GM23338 (cell line): ENCODE measurements at regions not wholly inside any gene's neighbourhood (a gene's known extent, or its start where the extent isn't known, plus 50 kb on each side); places are given as distances from the start of the nearest gene placed in this dataset.

Experiments used
- ATAC-seq: fragments of 200-7000 bp; cut with Tn5 transposase; 3 replicates; pipeline ENCODE4 v1.9.1; 2020
- DNase-seq: peaks from one replicate; pipeline ENCODE4 v3.0.0-alpha.2; 2015; ENCODE audit warnings: low spot score
- H2AFZ ChIP-seq: fragments of 200-600 bp; sonication (generic); 2 replicates; pipeline ENCODE4 v1.8.0; 2016; ENCODE audit warnings: antibody characterized with exemption, mild to moderate bottlenecking, moderate library complexity
- H3F3A ChIP-seq: fragments of 200-600 bp; sonication (generic); replicated peaks from 2 replicates; pipeline ENCODE4 v1.8.0; 2017; ENCODE audit warnings: antibody characterized with exemption, mixed run types, low read depth
- H3K27ac ChIP-seq: fragments of 200-600 bp; sonication (generic); 2 replicates; pipeline ENCODE4 v1.6.1; 2016; ENCODE audit warnings: low read depth
- H3K27me3 ChIP-seq: fragments of 200-600 bp; sonication (generic); 2 replicates; pipeline ENCODE4 v1.8.0; 2016; ENCODE audit warnings: mild to moderate bottlenecking, mixed run types, moderate library complexity; ENCODE audit not compliant: insufficient read depth
- H3K36me3 ChIP-seq: fragments of 200-600 bp; sonication (generic); 2 replicates; pipeline ENCODE4 v1.8.0; 2016; ENCODE audit warnings: mild to moderate bottlenecking; ENCODE audit not compliant: insufficient read depth
- H3K4me1 ChIP-seq: fragments of 200-600 bp; sonication (generic); 2 replicates; pipeline ENCODE4 v1.8.0; 2016; ENCODE audit warnings: mild to moderate bottlenecking, moderate library complexity; ENCODE audit not compliant: insufficient read depth
- H3K4me2 ChIP-seq: fragments of 200-600 bp; sonication (generic); 2 replicates; pipeline ENCODE4 v1.7.1; 2017; ENCODE audit warnings: mixed run types
- H3K4me3 ChIP-seq: fragments of 200-600 bp; sonication (generic); 2 replicates; pipeline ENCODE4 v1.6.1; 2016; ENCODE audit warnings: mixed run types
- H3K79me2 ChIP-seq: fragments of 200-600 bp; sonication (generic); replicated peaks from 2 replicates; pipeline ENCODE4 v1.8.0; 2017; ENCODE audit warnings: mild to moderate bottlenecking; ENCODE audit not compliant: insufficient read depth
- H3K9me2 ChIP-seq: fragments of 200-600 bp; sonication (generic); 2 replicates; pipeline ENCODE4 v1.8.0; 2017; ENCODE audit not compliant: insufficient read depth
- H4K20me1 ChIP-seq: fragments of 200-600 bp; sonication (generic); replicated peaks from 2 replicates; pipeline ENCODE4 v1.8.0; 2017; ENCODE audit warnings: mild to moderate bottlenecking; ENCODE audit not compliant: insufficient read depth
- H3K27ac Mint-ChIP-seq: 2 replicates; pipeline ENCODE4 v1.8.0; 2020; ENCODE audit warnings: inconsistent platforms, mild to moderate bottlenecking, moderate library complexity, mixed read lengths
- H3K27me3 Mint-ChIP-seq: 3 replicates; pipeline ENCODE4 v1.8.0; 2022; ENCODE audit warnings: low read depth, mild to moderate bottlenecking, moderate library complexity, mixed read lengths, inconsistent platforms; ENCODE audit not compliant: insufficient read depth, poor library complexity
- H3K36me3 Mint-ChIP-seq: 3 replicates; pipeline ENCODE4 v1.8.0; 2021; ENCODE audit warnings: low read depth, mild to moderate bottlenecking, inconsistent platforms, moderate library complexity, mixed read lengths
- H3K4me1 Mint-ChIP-seq: 3 replicates; pipeline ENCODE4 v1.8.0; 2020; ENCODE audit warnings: mild to moderate bottlenecking, inconsistent platforms, mixed read lengths
- H3K4me3 Mint-ChIP-seq: 3 replicates; pipeline ENCODE4 v1.8.0; 2021; ENCODE audit warnings: moderate library complexity, mild to moderate bottlenecking, inconsistent platforms, mixed read lengths
- H3K9me3 Mint-ChIP-seq: 3 replicates; pipeline ENCODE4 v1.8.0; 2020; ENCODE audit warnings: moderate library complexity, mild to moderate bottlenecking, inconsistent platforms, mixed read lengths
- CREB1 ChIP-seq: fragments of 250-450 bp; sonication (Bioruptor Pico); IDR thresholded peaks from 2 replicates; pipeline ENCODE4 v1.5.0; 2020; ENCODE audit warnings: low read depth, mild to moderate bottlenecking, moderate library complexity
- CTCF ChIP-seq, 2 experiments: fragments of 200-600 bp in 1 of 2; sonication (generic) in 1 of 2; conservative IDR thresholded peaks; 2 replicates each; pipeline versions ENCODE4 v1.5.1 to v1.6.1; 2016 to 2017; ENCODE audit warnings: antibody characterized with exemption in 2 of 2, low read depth in 2 of 2, mild to moderate bottlenecking in 2 of 2, moderate library complexity in 1 of 2
- ETS1 ChIP-seq: IDR thresholded peaks from 2 replicates; pipeline ENCODE4 v1.6.1; 2016; ENCODE audit warnings: antibody characterized with exemption
- EZH2 ChIP-seq: fragments of 200-600 bp; sonication (generic); IDR thresholded peaks from one replicate; pipeline ENCODE4 v1.8.0; 2017; ENCODE audit warnings: antibody characterized with exemption, mild to moderate bottlenecking, low read depth; ENCODE audit not compliant: unreplicated experiment
- EZH2phosphoT487 ChIP-seq: fragments of 200-600 bp; sonication (generic); IDR thresholded peaks from one replicate; pipeline ENCODE4 v1.8.1; 2018; ENCODE audit warnings: antibody characterized with exemption; ENCODE audit not compliant: unreplicated experiment
- JUNB ChIP-seq: IDR thresholded peaks from one replicate; pipeline ENCODE4 v1.6.1; 2016; ENCODE audit warnings: antibody characterized with exemption; ENCODE audit not compliant: unreplicated experiment
- NANOG ChIP-seq: IDR thresholded peaks from 2 replicates; pipeline ENCODE4 v1.6.1; 2016; ENCODE audit warnings: antibody characterized with exemption, borderline replicate concordance
- POLR2AphosphoS5 ChIP-seq: IDR thresholded peaks from 2 replicates; pipeline ENCODE4 v1.6.1; 2016; ENCODE audit warnings: antibody characterized with exemption, low read depth
- REST ChIP-seq: IDR thresholded peaks from one replicate; pipeline ENCODE4 v1.6.1; 2018; ENCODE audit warnings: antibody characterized with exemption; ENCODE audit not compliant: unreplicated experiment
- STAT1 ChIP-seq: IDR thresholded peaks from one replicate; pipeline ENCODE4 v1.6.1; 2016; ENCODE audit warnings: antibody characterized with exemption; ENCODE audit not compliant: unreplicated experiment
- ZNF114 ChIP-seq: fragments of 250-450 bp; sonication (Bioruptor Pico); IDR thresholded peaks from 2 replicates; pipeline ENCODE4 v1.5.0; 2020; ENCODE audit warnings: mild to moderate bottlenecking, moderate library complexity
- ZNF462 ChIP-seq: fragments of 250-450 bp; sonication (Bioruptor Pico); IDR thresholded peaks from 2 replicates; pipeline ENCODE4 v1.5.0; 2020; ENCODE audit warnings: mild to moderate bottlenecking, moderate library complexity

- Histone ChIP-seq H3K4me1 (no peaks in the 10 kb centered on the region), H3F3A (no peaks in the 10 kb centered on the region), H4K20me1 (no peaks in the 10 kb centered on the region), H3K4me3 (no peak overlapping the region), H3K9me2 (peaks cover 4% of the 10 kb centered on the region; the same call in 1 of the 2 replicates), H3K36me3 (no peaks in the 10 kb centered on the region), H3K4me2 (no peak overlapping the region), H2AFZ (no peak overlapping the region), H3K27ac (no peak overlapping the region), H3K27me3 (no peaks in the 10 kb centered on the region), H3K79me2 (no peaks in the 10 kb centered on the region)
- peaks cover 2% of the 10 kb centered on the region for H3K27me3 Mint-ChIP-seq
- H3K9me3 Mint-ChIP-seq = peaks cover 7% of the 10 kb centered on the region; the same call in 2 of the 3 replicates
- H3K4me3 Mint-ChIP-seq = no peak overlapping the region
- TF ChIP-seq EZH2phosphoT487 (no peak), CREB1 (CRISPR knock-in tag) (no peak), NANOG (no peak), STAT1 (no peak), CTCF (conservative IDR thresholded peaks at IDR 0.05; ENCODE audit: low read depth in 2 of 2) (no peak), ZNF462 (no peak), EZH2 (no peak), JUNB (no peak), POLR2AphosphoS5 (no peak), ZNF114 (CRISPR knock-in tag) (no peak), ETS1 (no peak), REST (no peak)
- ATAC-seq (no peak), DNase-seq (no peak)
- H3K4me1 Mint-ChIP-seq = peaks cover 7% of the 10 kb centered on the region; the same call in 1 of the 3 replicates
- no peak overlapping the region for H3K27ac Mint-ChIP-seq
- peaks cover 7% of the 10 kb centered on the region; the same call in 2 of the 3 replicates for H3K36me3 Mint-ChIP-seq
These were observed 345.4 kb downstream of the PPP1R2C start for GRCh38 chrX:42432552-42432951.
